ENCODE measurements at regions not wholly inside any gene's neighbourhood (a gene's known extent, or its start where the extent isn't known, plus 50 kb on each side); places are given as distances from the start of the nearest gene placed in this dataset.

GRCh38 chr15:96415513-96416217, 85.2 kb downstream of the NR2F2 start:
- DNase-seq, result no peak

DNA sequence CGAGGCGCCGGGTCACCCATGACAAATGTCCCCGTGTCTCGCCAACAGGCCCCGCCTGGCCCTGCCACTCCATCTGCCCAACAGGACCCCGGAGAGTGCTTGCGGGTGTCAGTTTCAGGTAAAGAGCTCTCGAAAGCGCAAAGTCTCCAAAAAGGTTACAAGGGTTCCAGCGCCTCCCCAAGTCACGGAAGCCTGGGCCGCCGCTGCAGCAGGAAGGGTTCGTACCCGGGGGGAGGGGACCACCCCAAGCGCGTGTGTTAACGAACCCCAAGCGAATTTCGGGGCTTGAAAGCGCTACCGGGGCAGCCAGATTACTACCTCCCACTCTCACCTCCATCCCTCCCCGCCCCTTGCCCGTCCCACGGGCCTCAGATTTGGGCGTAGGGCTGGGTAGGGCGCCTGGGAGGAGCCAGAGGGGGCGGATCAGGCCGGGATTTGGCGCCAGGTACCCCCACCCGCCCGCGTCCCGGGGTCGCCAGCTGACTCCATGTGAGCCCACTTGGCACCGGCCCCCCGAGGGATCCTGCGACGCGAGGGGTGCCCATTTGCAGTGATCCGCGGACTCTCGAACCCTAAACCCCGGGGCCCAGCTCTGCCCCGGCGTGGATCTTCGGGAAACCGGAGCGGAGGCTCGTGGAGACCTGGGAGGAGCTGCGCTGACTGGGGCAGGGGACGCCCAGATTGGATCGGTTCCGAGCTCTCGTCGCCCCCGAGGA, 85.9 kb downstream of the NR2F2 start:
- no peak for DNase-seq

GRCh38 chr15:96416934-96417759, 86.6 kb downstream of the NR2F2 start:
- no peak for DNase-seq

- no peak for DNase-seq
These were observed 87.2 kb downstream of the NR2F2 start for GRCh38 chr15:96417760-96418130.

DNA sequence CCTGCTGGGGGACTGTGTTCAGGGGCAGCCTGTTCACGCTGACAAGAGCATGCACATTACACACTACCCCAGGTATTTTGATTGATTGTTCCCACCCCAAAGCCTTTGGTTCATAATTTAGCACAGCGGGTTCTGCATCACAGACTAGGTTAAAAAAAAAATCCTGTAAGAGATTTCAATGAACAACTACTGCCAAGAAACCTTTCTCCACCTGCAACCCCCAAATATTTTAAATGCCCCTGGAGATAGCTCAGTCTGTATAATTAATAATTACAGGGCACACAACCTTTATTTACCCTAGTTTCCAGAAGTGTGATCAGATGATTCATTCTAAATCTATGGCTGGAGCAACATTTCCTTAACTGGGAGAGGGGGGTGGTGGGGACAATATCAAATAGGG, 87.6 kb downstream of the NR2F2 start:
- DNase-seq, result no peak

- DNase-seq, result no peak
These were observed 90.7 kb downstream of the NR2F2 start for GRCh38 chr15:96421178-96421601.

DNA sequence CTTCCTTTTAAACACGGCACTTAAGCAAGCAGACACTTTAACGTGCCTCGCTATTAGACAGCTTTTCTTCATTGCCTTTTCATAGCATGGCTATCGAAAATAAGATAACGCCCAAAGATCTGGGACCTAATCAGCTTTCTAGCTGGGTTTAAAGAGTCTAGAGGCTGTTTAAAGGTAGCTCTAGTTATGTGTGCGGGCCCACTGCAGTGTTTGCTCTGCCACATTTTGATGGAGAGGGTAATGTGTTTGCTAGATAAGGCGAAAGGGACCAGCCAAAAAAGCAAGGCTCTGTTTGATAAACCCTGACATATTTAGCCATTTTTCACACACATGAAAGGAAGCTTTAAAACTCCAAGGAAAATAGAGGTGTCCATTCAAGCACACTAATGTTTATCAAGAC, 91.6 kb downstream of the NR2F2 start:
- no peak for DNase-seq

DNA sequence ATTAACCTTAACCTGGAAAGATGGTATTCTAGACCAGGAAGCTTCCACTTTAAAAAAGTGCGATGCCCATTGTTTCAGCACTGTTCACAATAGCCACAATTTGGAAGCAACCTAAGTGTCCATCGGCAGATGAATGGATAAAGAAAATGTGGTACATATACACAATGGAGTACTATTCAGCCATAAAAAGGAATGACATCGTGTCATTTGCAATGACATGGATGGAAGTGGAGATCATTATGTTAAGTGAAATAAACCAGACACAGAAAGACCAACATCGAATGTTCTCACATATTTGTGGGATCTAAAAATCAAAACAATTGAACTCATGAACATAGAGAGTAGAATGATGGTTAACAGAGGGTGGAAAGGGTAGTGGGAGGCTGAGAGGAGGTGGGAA, 94.2 kb downstream of the NR2F2 start:
- no peak for DNase-seq

- DNase-seq, result no peak
These were observed 98.2 kb downstream of the NR2F2 start for GRCh38 chr15:96428742-96429141.

DNA sequence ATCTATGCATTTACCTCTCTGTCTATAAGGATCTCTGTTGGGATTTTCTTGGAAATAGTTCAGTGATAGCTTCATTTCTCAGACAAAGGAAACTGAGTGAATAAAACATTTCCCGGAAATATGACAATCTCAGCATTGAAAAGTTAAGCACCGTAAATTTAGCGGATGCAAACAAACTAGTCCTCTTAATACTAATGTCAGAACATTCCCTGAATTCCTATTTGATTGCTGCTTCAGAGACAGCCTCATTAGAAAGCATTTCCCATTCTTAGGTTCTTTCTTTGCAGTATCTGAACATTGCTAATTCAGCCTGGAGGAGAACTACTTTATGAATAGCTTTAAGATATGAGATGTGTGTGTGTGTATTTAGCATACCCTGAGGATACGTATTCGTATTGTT, 101.3 kb downstream of the NR2F2 start:
- no peak for DNase-seq

GRCh38 chr15:96435022-96435421, 104.5 kb downstream of the NR2F2 start:
- no peak for DNase-seq

DNA sequence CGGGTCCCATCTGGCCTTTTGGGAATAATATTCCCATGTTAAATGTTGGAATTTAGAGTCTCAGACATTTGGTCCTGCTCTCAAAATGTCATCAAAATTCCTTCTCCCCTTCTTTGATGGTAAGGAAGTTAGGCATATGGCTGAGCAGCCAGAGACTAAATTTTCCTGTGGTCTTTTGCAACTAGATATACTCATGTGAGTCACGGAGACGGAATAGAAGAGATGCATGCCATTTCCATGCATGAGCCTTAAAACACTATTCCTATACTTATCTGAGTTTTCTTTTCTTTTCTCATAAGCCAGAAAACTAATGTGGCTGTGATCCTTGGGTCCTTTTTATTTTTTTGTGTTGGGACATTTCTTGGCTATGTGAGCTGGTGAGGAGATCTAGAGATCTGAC, 105.3 kb downstream of the NR2F2 start:
- no peak for DNase-seq

- DNase-seq, result no peak
These were observed 110.5 kb downstream of the NR2F2 start for GRCh38 chr15:96440978-96441377.

- DNase-seq, result no peak
These were observed 111.6 kb downstream of the NR2F2 start for GRCh38 chr15:96442076-96442475.

- no peak for DNase-seq
These were observed 114.4 kb downstream of the NR2F2 start for GRCh38 chr15:96444865-96445264.

- DNase-seq, result no peak
These were observed 118.4 kb downstream of the NR2F2 start for GRCh38 chr15:96448923-96449322.

DNA sequence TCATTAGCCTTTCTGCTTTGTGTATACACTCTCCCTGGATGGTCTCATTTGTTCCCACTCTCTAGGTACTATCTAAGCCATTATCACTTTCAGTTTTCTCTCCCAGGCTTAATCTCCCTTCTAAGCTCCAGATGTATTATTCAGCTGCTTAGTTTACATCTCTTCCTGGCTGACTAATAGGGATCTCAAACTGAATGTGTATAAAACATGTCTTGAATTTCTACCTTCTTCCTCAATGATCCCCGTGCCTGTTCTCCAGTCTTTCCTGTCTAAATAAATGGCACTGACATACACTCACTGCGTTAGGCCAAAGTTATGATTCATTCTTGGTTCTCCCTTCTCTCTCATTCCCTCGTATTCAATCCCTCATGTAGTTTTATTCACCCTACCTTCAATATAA, 127.3 kb downstream of the NR2F2 start:
- DNase-seq, result no peak

DNA sequence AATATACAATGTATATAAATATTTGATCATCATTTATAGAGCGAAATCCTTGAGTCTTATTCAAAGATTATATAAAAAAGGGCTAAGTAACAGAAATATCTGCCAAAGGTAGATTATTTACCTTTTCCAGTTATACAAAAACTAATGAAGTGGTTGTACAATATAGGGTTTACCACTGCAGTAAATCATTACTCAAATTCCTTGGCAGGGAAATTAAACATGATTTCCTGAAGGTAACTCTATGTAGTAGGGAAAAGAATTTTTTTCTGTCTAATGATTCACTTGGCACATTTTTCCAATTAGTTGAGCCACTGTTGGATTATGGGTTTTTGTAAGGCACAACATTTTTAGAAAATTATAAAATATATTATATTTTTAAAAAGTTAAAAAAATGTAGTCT, 129.6 kb downstream of the NR2F2 start:
- no peak for DNase-seq

DNA sequence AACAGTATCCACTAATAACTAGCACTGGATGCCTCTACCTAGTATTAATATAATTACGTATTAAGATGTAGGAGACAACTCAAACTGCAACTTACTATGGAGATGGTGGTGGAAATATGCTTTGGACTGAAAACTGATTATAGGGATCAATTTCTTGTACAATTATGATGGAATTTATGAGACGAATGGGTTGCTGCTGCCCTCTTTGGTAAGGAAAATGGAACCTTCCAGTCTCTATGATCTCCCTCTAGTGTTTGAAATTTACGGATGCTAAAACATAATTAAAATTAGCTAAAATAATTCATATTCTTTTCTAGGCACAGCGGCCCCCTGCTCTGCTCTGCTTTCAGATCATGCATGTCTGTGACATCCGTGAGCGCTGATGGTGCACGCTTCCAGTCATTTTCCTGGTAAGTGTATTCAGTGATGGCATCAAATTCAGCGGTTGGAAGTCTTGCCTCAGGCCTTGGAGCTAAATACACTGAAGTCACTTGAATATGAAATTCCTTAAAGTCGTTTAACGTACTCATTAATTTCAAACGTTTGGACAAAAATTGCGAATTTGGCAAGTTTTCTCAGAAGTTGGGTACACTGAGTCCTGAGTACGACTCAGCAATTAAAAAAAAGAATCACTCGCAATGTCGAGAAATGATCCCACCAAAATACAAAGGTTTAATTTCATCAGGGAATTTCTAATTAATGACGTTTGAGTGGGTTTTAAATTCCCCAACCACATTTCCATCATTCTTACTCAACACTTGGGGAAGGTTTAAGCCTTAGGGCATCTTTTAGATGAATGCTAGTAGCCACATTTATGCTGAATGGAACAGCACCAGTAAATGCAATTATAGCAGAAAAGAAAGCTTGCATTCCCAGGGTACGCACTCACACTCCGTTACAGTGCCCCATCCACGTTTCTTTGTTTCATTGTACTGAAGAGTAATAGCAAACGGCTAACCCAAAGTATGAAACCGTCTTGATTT, 132.6 kb downstream of the NR2F2 start:
- DNase-seq, result no peak

DNA sequence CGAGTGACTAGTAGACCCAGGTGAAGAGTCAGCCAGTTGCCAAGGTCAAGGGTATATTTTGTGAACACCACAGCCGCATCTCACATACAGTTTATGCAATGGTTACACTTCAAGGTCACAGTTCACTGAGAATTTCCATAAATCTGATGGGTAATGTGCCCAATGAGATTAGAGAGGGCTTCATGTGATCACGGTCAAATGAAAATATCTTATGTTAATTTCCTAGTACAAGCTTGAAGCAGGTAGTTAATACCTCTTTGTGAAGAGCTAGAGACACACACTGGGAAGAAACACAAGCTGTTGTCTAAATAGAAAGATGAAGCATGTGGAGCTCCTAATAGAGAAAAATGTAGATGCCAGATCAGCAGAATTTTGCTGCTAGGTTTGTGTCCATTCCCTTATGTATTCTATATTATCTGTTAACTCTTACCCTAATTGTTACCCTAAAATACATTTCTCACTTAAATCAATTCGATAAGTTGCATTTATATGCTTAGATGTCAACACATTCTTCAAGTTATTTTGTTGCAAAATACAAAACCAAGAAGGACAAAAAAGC, 136.0 kb downstream of the NR2F2 start:
- no peak for DNase-seq

GRCh38 chr15:96468036-96468435, 137.5 kb downstream of the NR2F2 start:
- DNase-seq, result no peak

Measured in muscle of arm (tissue), 1 donor.